Osteocyte (in vitro differentiated cells): ENCODE measurements at regions not wholly inside any gene's neighbourhood (a gene's known extent, or its start where the extent isn't known, plus 50 kb on each side); places are given as distances from the start of the nearest gene placed in this dataset.
"Not testable (repeated sequence)": the region's sequence is repeated elsewhere in the genome, so short reads cannot be mapped to it uniquely, and the experiment has no call there.

ENCODE experiments used
- DNase-seq: peaks from one replicate; pipeline ENCODE4 v3.0.0; 2021; ENCODE audit warnings: mixed read lengths; ENCODE audit not compliant: unreplicated experiment; ENCODE audit errors: extremely low spot score
- H3K27ac Mint-ChIP-seq: one replicate; pipeline ENCODE4 v1.8.0; 2021; ENCODE audit warnings: mild to moderate bottlenecking, mixed read lengths; ENCODE audit not compliant: unreplicated experiment
- H3K27me3 Mint-ChIP-seq: one replicate; pipeline ENCODE4 v1.8.0; 2021; ENCODE audit warnings: mixed read lengths; ENCODE audit not compliant: unreplicated experiment
- H3K36me3 Mint-ChIP-seq: one replicate; pipeline ENCODE4 v1.8.0; 2021; ENCODE audit warnings: mixed read lengths; ENCODE audit not compliant: unreplicated experiment
- H3K4me1 Mint-ChIP-seq: one replicate; pipeline ENCODE4 v1.8.0; 2021; ENCODE audit warnings: mixed read lengths; ENCODE audit not compliant: unreplicated experiment
- H3K4me3 Mint-ChIP-seq: one replicate; pipeline ENCODE4 v1.8.0; 2021; ENCODE audit warnings: mild to moderate bottlenecking, moderate library complexity, mixed read lengths; ENCODE audit not compliant: unreplicated experiment
- H3K9me3 Mint-ChIP-seq: one replicate; pipeline ENCODE4 v1.8.0; 2021; ENCODE audit warnings: mixed read lengths; ENCODE audit not compliant: unreplicated experiment
- TF ChIP-seq, protein P1 (sequence below): fragments of 200-600 bp; sonication (generic); IDR thresholded peaks from 2 replicates; pipeline ENCODE4 v1.5.0; 2021; ENCODE audit warnings: antibody characterized with exemption, mild to moderate bottlenecking, moderate library complexity

DNA sequence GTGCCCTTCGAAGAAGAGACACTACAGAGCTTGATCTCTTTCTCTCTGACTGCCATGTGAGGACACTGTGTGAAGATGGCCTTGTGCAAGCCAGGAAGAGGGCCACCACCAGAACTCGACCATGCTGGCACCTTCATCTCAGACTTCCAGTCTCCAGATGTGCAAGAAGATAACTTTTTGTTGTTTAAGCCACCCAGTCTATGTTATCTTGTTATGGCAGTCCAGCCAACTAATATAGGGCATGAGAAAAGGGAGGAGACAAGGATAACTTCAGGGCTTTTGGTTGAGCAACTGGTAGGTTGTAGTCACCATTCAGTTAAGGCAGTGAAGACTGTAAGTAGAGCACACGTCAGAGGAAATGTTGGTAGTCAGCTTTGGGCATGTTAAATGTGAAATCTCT lies 515.5 kb downstream of the CSNK1G3 start:
- no peaks in the 10 kb centered on the region for H3K27me3 Mint-ChIP-seq
- no peaks in the 10 kb centered on the region for H3K9me3 Mint-ChIP-seq
- H3K4me3 Mint-ChIP-seq, result no peak overlapping the region
- no peaks in the 10 kb centered on the region for H3K36me3 Mint-ChIP-seq
- TF ChIP-seq, protein P1, sequence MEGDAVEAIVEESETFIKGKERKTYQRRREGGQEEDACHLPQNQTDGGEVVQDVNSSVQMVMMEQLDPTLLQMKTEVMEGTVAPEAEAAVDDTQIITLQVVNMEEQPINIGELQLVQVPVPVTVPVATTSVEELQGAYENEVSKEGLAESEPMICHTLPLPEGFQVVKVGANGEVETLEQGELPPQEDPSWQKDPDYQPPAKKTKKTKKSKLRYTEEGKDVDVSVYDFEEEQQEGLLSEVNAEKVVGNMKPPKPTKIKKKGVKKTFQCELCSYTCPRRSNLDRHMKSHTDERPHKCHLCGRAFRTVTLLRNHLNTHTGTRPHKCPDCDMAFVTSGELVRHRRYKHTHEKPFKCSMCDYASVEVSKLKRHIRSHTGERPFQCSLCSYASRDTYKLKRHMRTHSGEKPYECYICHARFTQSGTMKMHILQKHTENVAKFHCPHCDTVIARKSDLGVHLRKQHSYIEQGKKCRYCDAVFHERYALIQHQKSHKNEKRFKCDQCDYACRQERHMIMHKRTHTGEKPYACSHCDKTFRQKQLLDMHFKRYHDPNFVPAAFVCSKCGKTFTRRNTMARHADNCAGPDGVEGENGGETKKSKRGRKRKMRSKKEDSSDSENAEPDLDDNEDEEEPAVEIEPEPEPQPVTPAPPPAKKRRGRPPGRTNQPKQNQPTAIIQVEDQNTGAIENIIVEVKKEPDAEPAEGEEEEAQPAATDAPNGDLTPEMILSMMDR, result no peak
- peaks cover 6% of the 10 kb centered on the region for H3K4me1 Mint-ChIP-seq
- no peak for DNase-seq
- H3K27ac Mint-ChIP-seq, result no peak overlapping the region

DNA sequence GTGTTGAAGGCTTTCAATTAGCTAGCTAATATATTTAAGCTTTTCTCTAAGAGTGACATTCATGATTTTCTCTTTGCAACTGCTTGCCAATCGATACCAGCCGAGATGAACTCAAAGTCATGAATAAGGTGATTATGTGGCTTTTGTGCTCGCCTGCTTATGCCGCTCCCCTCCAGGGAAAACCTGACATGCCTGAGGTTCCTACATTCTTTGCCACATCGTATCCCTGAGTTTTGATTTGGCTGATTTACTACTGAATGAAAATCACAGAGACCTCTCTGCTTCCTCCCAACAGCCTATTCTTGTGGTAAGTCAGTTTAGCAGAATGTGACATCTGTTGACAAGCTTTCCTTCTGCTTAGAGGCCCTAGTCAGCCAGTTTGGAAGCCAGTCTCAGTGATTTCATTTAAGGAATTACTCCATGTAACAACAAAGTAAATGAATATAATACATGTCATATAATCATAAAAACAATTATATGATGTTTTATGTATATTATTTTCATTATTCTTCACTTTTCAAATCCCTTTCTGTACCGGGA lies 513.4 kb downstream of the CSNK1G3 start:
- Mint-ChIP-seq H3K36me3 (peaks cover 3% of the 10 kb centered on the region), H3K27me3 (no peaks in the 10 kb centered on the region), H3K9me3 (peaks cover 12% of the 10 kb centered on the region), H3K4me1 (peaks cover 14% of the 10 kb centered on the region), H3K4me3 (no peak overlapping the region), H3K27ac (no peak overlapping the region)
- TF ChIP-seq, protein P1, result no peak
- DNase-seq, result no peak

DNA sequence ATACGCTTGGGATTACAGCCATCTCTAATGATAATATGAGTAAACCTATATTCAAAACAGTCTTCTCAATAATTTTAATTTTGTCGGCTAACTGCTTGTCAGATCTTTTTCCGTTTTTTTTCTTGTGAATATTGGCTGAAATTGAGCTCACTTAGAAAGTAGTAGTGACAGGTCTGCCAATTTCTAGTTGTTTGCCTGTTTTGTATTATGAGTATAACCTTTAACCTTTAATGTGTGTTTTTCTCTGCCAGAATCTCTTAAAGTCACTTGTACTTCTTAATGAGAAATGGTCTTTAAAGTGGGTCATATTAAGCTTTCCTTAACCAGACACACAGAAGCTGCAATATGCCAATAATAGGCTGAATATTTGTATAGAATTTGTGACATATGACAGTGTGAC lies 511.0 kb downstream of the CSNK1G3 start:
- TF ChIP-seq, protein P1, result no peak
- H3K4me1 Mint-ChIP-seq, result peaks cover 14% of the 10 kb centered on the region
- DNase-seq, result no peak
- no peak overlapping the region for H3K27ac Mint-ChIP-seq
- H3K9me3 Mint-ChIP-seq, result peaks cover 23% of the 10 kb centered on the region
- peaks cover 4% of the 10 kb centered on the region for H3K36me3 Mint-ChIP-seq
- H3K27me3 Mint-ChIP-seq, result no peaks in the 10 kb centered on the region
- H3K4me3 Mint-ChIP-seq, result no peak overlapping the region

DNA sequence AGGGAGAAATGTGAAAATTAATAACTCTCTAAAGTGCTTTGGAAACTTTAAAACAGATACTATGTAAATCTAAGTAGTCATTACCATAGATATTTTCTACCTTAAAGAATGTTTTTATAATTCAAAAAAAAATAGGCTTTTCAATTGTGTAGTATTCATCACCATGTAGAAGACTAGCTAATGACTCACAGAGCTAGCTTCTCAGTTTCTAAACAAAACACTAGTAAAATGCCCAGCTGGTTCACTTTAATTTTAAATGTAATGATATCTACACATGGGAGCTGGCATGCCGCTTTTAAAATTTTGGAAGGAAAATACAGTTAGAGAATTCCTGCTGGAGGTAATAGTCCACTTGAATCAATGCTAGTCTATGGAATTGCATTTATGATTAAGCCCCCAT lies 509.8 kb downstream of the CSNK1G3 start:
- TF ChIP-seq, protein P1, result no peak
- Mint-ChIP-seq H3K36me3 (peaks cover 4% of the 10 kb centered on the region), H3K4me1 (peaks cover 14% of the 10 kb centered on the region), H3K27me3 (no peaks in the 10 kb centered on the region), H3K4me3 (no peak overlapping the region), H3K9me3 (peaks cover 23% of the 10 kb centered on the region), H3K27ac (no peak overlapping the region)
- no peak for DNase-seq

DNA sequence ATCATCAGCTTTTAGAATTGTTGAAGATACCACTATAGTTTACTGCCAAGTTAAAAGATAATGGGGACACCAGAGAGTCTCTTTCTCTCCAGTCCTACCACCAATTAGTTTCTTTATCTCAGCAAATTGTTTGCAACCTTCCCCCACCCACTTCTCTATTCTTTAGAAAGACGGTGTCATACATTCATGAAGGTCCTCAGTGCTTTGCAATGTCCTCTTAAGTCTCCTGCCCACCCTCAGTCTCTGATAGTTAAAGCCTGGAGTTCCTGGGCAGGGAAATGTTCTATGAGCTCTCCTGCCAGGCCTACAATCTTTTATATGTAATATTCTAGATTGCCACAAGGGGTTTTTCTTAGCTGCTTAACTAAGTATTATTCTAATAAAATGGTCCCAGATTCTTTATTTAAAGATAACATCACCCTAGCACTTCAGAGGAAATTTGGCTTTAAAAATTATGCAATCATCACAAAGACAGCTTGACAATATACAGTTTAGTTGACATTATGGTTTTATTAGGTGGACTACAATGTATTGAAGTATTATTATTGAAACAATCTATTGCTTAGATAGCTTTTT lies 509.2 kb downstream of the CSNK1G3 start:
- Mint-ChIP-seq H3K4me1 (peaks cover 14% of the 10 kb centered on the region), H3K4me3 (no peak overlapping the region), H3K9me3 (peaks cover 23% of the 10 kb centered on the region), H3K27ac (no peak overlapping the region), H3K36me3 (peaks cover 4% of the 10 kb centered on the region), H3K27me3 (no peaks in the 10 kb centered on the region)
- no peak for DNase-seq
- TF ChIP-seq, protein P1, result peak; percentile 36

DNA sequence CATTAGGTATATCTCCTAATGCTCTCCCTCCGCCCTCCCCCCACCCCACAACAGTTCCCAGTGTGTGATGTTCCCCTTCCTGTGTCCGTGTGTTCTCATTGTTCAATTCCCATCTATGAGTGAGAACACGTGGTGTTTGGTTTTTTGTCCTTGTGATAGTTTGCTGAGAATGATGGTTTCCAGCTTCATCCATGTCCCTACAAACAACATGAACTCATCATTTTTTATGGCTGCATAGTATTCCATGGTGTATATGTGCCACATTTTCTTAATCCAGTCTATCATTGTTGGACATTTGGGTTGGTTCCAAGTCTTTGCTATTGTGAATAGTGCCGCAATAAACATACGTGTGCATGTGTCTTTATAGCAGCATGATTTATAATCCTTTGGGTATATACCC lies 505.3 kb downstream of the CSNK1G3 start:
- not testable (repeated sequence) for DNase-seq, H3K36me3 Mint-ChIP-seq, H3K27me3 Mint-ChIP-seq, H3K27ac Mint-ChIP-seq, H3K4me3 Mint-ChIP-seq
- Mint-ChIP-seq H3K4me1 (peaks cover 12% of the 10 kb centered on the region), H3K9me3 (peaks cover 23% of the 10 kb centered on the region)
